ENCODE measurements at regions not wholly inside any gene's neighbourhood (a gene's known extent, or its start where the extent isn't known, plus 50 kb on each side); places are given as distances from the start of the nearest gene placed in this dataset.
A peak's percentile ranks its signal among the peaks of the same experiment; 100 is the strongest.
"Not testable (repeated sequence)": the region's sequence is repeated elsewhere in the genome, so short reads cannot be mapped to it uniquely, and the experiment has no call there.

DNA sequence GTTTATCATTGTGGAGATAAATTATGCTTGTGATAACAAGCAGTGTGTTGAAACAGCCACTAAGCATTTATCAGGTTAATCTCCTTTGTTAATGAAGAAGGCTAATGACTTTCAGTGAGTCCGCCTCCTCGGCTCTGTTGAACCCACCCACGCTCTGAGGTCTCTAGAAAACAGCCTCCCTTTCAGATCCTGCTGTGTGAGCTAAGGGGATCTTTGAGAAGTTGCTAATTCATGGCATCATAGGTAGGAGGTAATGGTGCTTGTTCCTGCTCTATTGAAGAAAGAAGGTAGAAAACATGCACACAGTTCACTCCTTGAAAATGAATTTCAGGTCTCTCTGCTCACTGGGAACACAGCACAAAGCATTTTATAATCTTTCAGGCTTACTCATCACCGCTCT, 483.9 kb downstream of the AACS start:
- Histone ChIP-seq H3K9me3 (ENCODE audit: insufficient read depth, low read length) (no peaks in the 10 kb centered on the region), H3K79me2 (ENCODE audit: insufficient read depth, low read length) (no peaks in the 10 kb centered on the region), H3F3A (ENCODE audit: insufficient read depth) (no peaks in the 10 kb centered on the region), H2AFZ (ENCODE audit: low read depth, low read length, severe bottlenecking) (no peak overlapping the region), H3K27me3 (ENCODE audit: low read length) (no peaks in the 10 kb centered on the region), H3K9me2 (replicated peaks; ENCODE audit: insufficient read depth, low read length) (no peaks in the 10 kb centered on the region), H3K36me3 (ENCODE audit: low read length) (no peaks in the 10 kb centered on the region), H4K20me1 (ENCODE audit: low read depth, low read length) (no peaks in the 10 kb centered on the region), H3K4me2 (ENCODE audit: low read depth, low read length, poor library complexity, severe bottlenecking) (no peak overlapping the region), H3K9ac (ENCODE audit: low read length) (no peak overlapping the region), H3K27ac (ENCODE audit: low read depth, low read length) (no peak overlapping the region), H3K4me3 (ENCODE audit: insufficient read depth, low read length, poor library complexity, severe bottlenecking) (no peak overlapping the region)
- TF ChIP-seq, protein P1, sequence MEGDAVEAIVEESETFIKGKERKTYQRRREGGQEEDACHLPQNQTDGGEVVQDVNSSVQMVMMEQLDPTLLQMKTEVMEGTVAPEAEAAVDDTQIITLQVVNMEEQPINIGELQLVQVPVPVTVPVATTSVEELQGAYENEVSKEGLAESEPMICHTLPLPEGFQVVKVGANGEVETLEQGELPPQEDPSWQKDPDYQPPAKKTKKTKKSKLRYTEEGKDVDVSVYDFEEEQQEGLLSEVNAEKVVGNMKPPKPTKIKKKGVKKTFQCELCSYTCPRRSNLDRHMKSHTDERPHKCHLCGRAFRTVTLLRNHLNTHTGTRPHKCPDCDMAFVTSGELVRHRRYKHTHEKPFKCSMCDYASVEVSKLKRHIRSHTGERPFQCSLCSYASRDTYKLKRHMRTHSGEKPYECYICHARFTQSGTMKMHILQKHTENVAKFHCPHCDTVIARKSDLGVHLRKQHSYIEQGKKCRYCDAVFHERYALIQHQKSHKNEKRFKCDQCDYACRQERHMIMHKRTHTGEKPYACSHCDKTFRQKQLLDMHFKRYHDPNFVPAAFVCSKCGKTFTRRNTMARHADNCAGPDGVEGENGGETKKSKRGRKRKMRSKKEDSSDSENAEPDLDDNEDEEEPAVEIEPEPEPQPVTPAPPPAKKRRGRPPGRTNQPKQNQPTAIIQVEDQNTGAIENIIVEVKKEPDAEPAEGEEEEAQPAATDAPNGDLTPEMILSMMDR (IDR thresholded peaks at IDR 0.05; ENCODE audit: insufficient read depth, low read length, poor library complexity, severe bottlenecking) = no peak
- TF ChIP-seq EZH2phosphoT487 (conservative IDR thresholded peaks at IDR 0.05; ENCODE audit: low read length) = no peak

DNA sequence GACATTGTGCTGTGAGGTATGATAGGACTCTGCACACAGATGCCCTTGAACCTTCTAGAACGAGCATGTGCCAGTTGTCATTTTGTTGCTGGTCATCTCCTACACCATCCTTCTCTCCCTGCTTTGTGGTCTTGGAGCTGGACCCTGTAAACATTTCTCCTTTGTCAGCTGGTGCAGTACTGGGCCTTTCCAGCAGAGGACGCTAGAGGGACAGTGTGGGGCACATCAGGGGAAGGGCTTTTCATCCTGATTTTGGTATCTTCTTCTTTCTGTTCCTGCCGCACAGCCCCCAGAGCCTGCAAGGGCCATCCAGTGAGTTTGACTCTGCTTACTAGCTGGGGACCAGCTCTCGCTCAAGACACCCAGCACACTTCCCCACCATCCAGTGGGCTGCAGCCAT, 484.6 kb downstream of the AACS start:
- TF ChIP-seq EZH2phosphoT487 (conservative IDR thresholded peaks at IDR 0.05; ENCODE audit: low read length) = no peak
- TF ChIP-seq, protein P1 (IDR thresholded peaks at IDR 0.05; ENCODE audit: insufficient read depth, low read length, poor library complexity, severe bottlenecking) = peak; percentile 55
- Histone ChIP-seq H2AFZ (ENCODE audit: low read depth, low read length, severe bottlenecking) (no peak overlapping the region), H3K9me2 (replicated peaks; ENCODE audit: insufficient read depth, low read length) (no peaks in the 10 kb centered on the region), H3K4me3 (ENCODE audit: insufficient read depth, low read length, poor library complexity, severe bottlenecking) (no peak overlapping the region), H3K27me3 (ENCODE audit: low read length) (no peaks in the 10 kb centered on the region), H3F3A (ENCODE audit: insufficient read depth) (no peaks in the 10 kb centered on the region), H3K36me3 (ENCODE audit: low read length) (no peaks in the 10 kb centered on the region), H3K9me3 (ENCODE audit: insufficient read depth, low read length) (no peaks in the 10 kb centered on the region), H3K79me2 (ENCODE audit: insufficient read depth, low read length) (no peaks in the 10 kb centered on the region), H4K20me1 (ENCODE audit: low read depth, low read length) (no peaks in the 10 kb centered on the region), H3K27ac (ENCODE audit: low read depth, low read length) (no peak overlapping the region), H3K9ac (ENCODE audit: low read length) (no peak overlapping the region), H3K4me2 (ENCODE audit: low read depth, low read length, poor library complexity, severe bottlenecking) (no peak overlapping the region)

DNA sequence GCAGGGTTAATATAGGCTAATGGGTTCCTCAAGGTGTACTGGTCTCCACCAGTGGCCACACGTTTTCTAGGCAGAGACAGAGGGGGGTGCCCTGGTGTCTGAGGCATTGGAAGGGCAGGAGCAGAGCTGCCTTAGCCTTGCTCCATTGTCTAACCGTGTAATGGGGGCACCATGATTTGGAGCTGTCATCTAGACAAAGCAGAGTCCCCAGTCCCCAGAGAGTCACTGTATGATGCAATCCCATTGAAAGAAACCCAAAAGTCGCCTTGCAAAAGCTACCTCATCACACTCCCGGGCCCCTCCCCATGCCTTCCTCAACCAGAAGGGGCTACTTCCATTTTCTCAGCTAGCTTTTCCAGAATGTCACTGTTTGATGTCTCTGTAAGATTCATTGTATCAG, 487.1 kb downstream of the AACS start:
- H3K36me3 ChIP-seq (ENCODE audit: low read length) = no peaks in the 10 kb centered on the region
- H3K9me2 ChIP-seq (replicated peaks; ENCODE audit: insufficient read depth, low read length) = no peaks in the 10 kb centered on the region
- H3K27me3 ChIP-seq (ENCODE audit: low read length) = no peaks in the 10 kb centered on the region
- H3K4me3 ChIP-seq (ENCODE audit: insufficient read depth, low read length, poor library complexity, severe bottlenecking) = no peak overlapping the region
- H4K20me1 ChIP-seq (ENCODE audit: low read depth, low read length) = no peaks in the 10 kb centered on the region
- TF ChIP-seq, protein P1 (IDR thresholded peaks at IDR 0.05; ENCODE audit: insufficient read depth, low read length, poor library complexity, severe bottlenecking) = no peak
- no peak for TF ChIP-seq EZH2phosphoT487 (conservative IDR thresholded peaks at IDR 0.05; ENCODE audit: low read length)
- H3K79me2 ChIP-seq (ENCODE audit: insufficient read depth, low read length) = no peaks in the 10 kb centered on the region
- no peaks in the 10 kb centered on the region for H3K9me3 ChIP-seq (ENCODE audit: insufficient read depth, low read length)
- no peak overlapping the region for H2AFZ ChIP-seq (ENCODE audit: low read depth, low read length, severe bottlenecking)
- H3K9ac ChIP-seq (ENCODE audit: low read length) = no peak overlapping the region
- H3K4me2 ChIP-seq (ENCODE audit: low read depth, low read length, poor library complexity, severe bottlenecking) = no peak overlapping the region
- H3K27ac ChIP-seq (ENCODE audit: low read depth, low read length) = no peak overlapping the region
- H3F3A ChIP-seq (ENCODE audit: insufficient read depth) = no peaks in the 10 kb centered on the region

DNA sequence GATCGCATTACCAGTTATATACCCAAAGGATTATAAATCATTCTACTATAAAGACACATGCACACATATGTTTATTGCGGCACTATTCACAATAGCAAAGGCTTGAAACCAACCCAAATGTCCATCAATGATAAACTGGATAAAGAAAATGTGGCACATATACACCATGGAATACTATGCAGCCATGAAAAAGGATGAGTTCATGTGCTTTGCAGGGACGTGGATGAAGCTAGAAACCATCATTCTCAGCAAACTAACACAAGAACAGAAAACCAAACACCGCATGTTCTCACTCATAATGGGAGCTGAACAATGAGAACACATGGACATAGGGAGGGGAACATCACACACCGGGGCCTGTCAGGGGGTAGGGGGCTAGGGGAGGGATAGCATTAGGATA, 495.8 kb downstream of the AACS start:
- H3F3A ChIP-seq (ENCODE audit: insufficient read depth); H3K36me3 ChIP-seq (ENCODE audit: low read length): not testable (repeated sequence)

More for the DNA sequence above, 495.8 kb downstream of the AACS start:
- H3K4me3 ChIP-seq (ENCODE audit: insufficient read depth, low read length, poor library complexity, severe bottlenecking); H4K20me1 ChIP-seq (ENCODE audit: low read depth, low read length); H3K9me3 ChIP-seq (ENCODE audit: insufficient read depth, low read length); H3K9ac ChIP-seq (ENCODE audit: low read length); H3K9me2 ChIP-seq (replicated peaks; ENCODE audit: insufficient read depth, low read length); H3K4me2 ChIP-seq (ENCODE audit: low read depth, low read length, poor library complexity, severe bottlenecking); H3K27ac ChIP-seq (ENCODE audit: low read depth, low read length); H3K27me3 ChIP-seq (ENCODE audit: low read length); H3K79me2 ChIP-seq (ENCODE audit: insufficient read depth, low read length); H2AFZ ChIP-seq (ENCODE audit: low read depth, low read length, severe bottlenecking): not testable (repeated sequence)
